ENCODE measurements at regions not wholly inside any gene's neighbourhood (a gene's known extent, or its start where the extent isn't known, plus 50 kb on each side); places are given as distances from the start of the nearest gene placed in this dataset.

- no peaks in the 10 kb centered on the region for H3K36me3 ChIP-seq (ENCODE audit: control insufficient read depth in 2 of 2, insufficient read depth in 2 of 2, low read length in 1 of 2)
- no peak overlapping the region for H3K4me3 ChIP-seq (ENCODE audit: low read length in 2 of 2)
- H3K4me1 ChIP-seq (ENCODE audit: control insufficient read depth in 2 of 2, insufficient read depth in 2 of 2, low read length in 2 of 2) = peaks cover 0 to 2% of the 10 kb centered on the region in 2 donors
- DNase-seq (ENCODE audit: low read depth in 6 of 9, low spot score in 9 of 9) = no peak
- H3K27me3 ChIP-seq (ENCODE audit: control insufficient read depth in 2 of 2, insufficient read depth in 1 of 2, low read length in 1 of 2) = no peaks in the 10 kb centered on the region
- 100% methylated on average over 1 of the region's 1 CpG for WGBS
- peaks cover 1 to 7% of the 10 kb centered on the region in 2 donors for H3K9me3 ChIP-seq (ENCODE audit: control insufficient read depth in 2 of 2, insufficient read depth in 1 of 2, low read length in 1 of 2)
- H3K27ac ChIP-seq (ENCODE audit: low read depth in 1 of 2, low read length in 1 of 2) = no peak overlapping the region
Measured at GRCh38 chr6:112002307-112002706, 51.6 kb upstream of the CCN6 start.

All from thymus (tissue), 11 donors.